A549 (cell line): ENCODE measurements at regions not wholly inside any gene's neighbourhood (a gene's known extent, or its start where the extent isn't known, plus 50 kb on each side); places are given as distances from the start of the nearest gene placed in this dataset.

Experiments
- ATAC-seq, 2 experiments: fragments of 200-7000 bp in 1 of 2; fragments of >200 bp in 1 of 2; cut with Nextera tagmentation in 1 of 2; cut with Tn5 transposase in 1 of 2; 3 replicates each; pipeline versions ENCODE4 v1.8.0 to v1.9.1; 2018 to 2020; ENCODE audit warnings: mild to moderate bottlenecking in 1 of 2, moderate library complexity in 1 of 2
- CTCF ChIA-PET: fragments of 300-600 bp; sonication (Branson Sonifier 250); formaldehyde crosslinking; extraction: SDS; loops from one replicate; lab custom pipeline; 2021; ENCODE audit warnings: antibody characterized with exemption, inconsistent platforms; lab: Yijun Ruan, JAX
- POLR2A ChIA-PET: fragments of 350-600 bp; formaldehyde crosslinking; extraction: SDS; loops from one replicate; lab custom pipeline; 2021; ENCODE audit warnings: antibody characterized with exemption, inconsistent platforms; lab: Yijun Ruan, JAX
- DNase-seq, 2 experiments: peaks; one replicate each; pipeline versions ENCODE4 v3.0.0 to v3.0.0-alpha.2; 2011 to 2016; ENCODE audit warnings: low read depth in 1 of 2, low spot score in 1 of 2
- FAIRE-seq: peaks from 2 replicates; lab custom pipeline; 2011; peaks lifted over from hg19 to GRCh38; lab: Jason Lieb, UNC
- H3K27ac ChIP-seq, 2 experiments: fragments of >200 bp; sonication (Bioruptor Twin); formaldehyde crosslinking; 3 replicates each; pipeline ENCODE4 v1.5.1; 2016 to 2017
- H3K4me1 ChIP-seq: fragments of >200 bp; sonication (Bioruptor Twin); formaldehyde crosslinking; 3 replicates; pipeline ENCODE4 v1.6.1; 2016
- H3K4me2 ChIP-seq: fragments of >200 bp; sonication (Bioruptor Twin); formaldehyde crosslinking; 3 replicates; pipeline ENCODE4 v1.6.1; 2016
- H3K4me3 ChIP-seq: fragments of >200 bp; sonication (Bioruptor Twin); formaldehyde crosslinking; 3 replicates; pipeline ENCODE4 v1.5.1; 2016
- H3K9me3 ChIP-seq: fragments of >200 bp; sonication (Bioruptor Twin); formaldehyde crosslinking; 3 replicates; pipeline ENCODE4 v1.6.1; 2016
- ATOH8 ChIP-seq: fragments of 250-450 bp; sonication (Bioruptor Pico); IDR thresholded peaks from 2 replicates; pipeline ENCODE4 v1.5.0; 2020; ENCODE audit warnings: low read depth, mild to moderate bottlenecking, moderate library complexity
- CBX2 ChIP-seq: fragments of 200-600 bp; sonication (generic); IDR thresholded peaks from 2 replicates; pipeline ENCODE4 v1.6.1; 2016; ENCODE audit warnings: low read depth, mild to moderate bottlenecking, borderline replicate concordance
- CBX8 ChIP-seq: fragments of 200-600 bp; sonication (generic); IDR thresholded peaks from 2 replicates; pipeline ENCODE4 v1.6.1; 2016
- E2F6 ChIP-seq: IDR thresholded peaks from 2 replicates; pipeline ENCODE4 v1.6.1; 2012; ENCODE audit warnings: low read depth, borderline replicate concordance
- EHF ChIP-seq: fragments of 250-450 bp; sonication (Bioruptor Pico); IDR thresholded peaks from 2 replicates; pipeline ENCODE4 v1.5.0; 2020; ENCODE audit warnings: mild to moderate bottlenecking
- EP300 ChIP-seq, 2 experiments: fragments of >200 bp; sonication (Bioruptor Twin); formaldehyde crosslinking; IDR thresholded peaks; 2 replicates in 1 of 2; 3 replicates in 1 of 2; pipeline ENCODE4 v1.6.1; 2016 to 2017
- HES2 ChIP-seq: fragments of >200 bp; sonication (Bioruptor Twin); formaldehyde crosslinking; IDR thresholded peaks from 2 replicates; pipeline ENCODE4 v1.6.1; 2016
- HOXB13 ChIP-seq: fragments of 250-450 bp; sonication (Bioruptor Pico); IDR thresholded peaks from 2 replicates; pipeline ENCODE4 v1.5.0; 2020; ENCODE audit warnings: low read depth, mild to moderate bottlenecking, moderate library complexity
- JUN ChIP-seq, 2 experiments: fragments of >200 bp; sonication (Bioruptor Twin); formaldehyde crosslinking; IDR thresholded peaks; 2 replicates in 1 of 2; 3 replicates in 1 of 2; pipeline ENCODE4 v1.6.1; 2016 to 2017
- JUNB ChIP-seq: fragments of >200 bp; sonication (Bioruptor Twin); formaldehyde crosslinking; IDR thresholded peaks from 2 replicates; pipeline ENCODE4 v1.6.1; 2016
- MAFK ChIP-seq: fragments of 450-650 bp; IDR thresholded peaks from 2 replicates; pipeline ENCODE4 v1.6.1; 2014; ENCODE audit not compliant: partially characterized antibody
- MYC ChIP-seq: IDR thresholded peaks from 2 replicates; pipeline ENCODE4 v1.6.1; 2012; ENCODE audit warnings: mild to moderate bottlenecking, inconsistent platforms, low read length, improper control_type of control experiment, borderline replicate concordance
- NPAS2 ChIP-seq: fragments of 250-450 bp; sonication (Bioruptor Pico); IDR thresholded peaks from 2 replicates; pipeline ENCODE4 v1.8.0; 2022; ENCODE audit warnings: mild to moderate bottlenecking, moderate library complexity, borderline replicate concordance
- PBX3 ChIP-seq: IDR thresholded peaks from 2 replicates; pipeline ENCODE4 v1.6.1; 2012
- PHF8 ChIP-seq: fragments of 200-600 bp; sonication (generic); IDR thresholded peaks from 2 replicates; pipeline ENCODE4 v1.6.1; 2016; ENCODE audit warnings: low read depth, mild to moderate bottlenecking, antibody characterized with exemption, moderate library complexity, borderline replicate concordance
- POLR2A ChIP-seq: IDR thresholded peaks from 2 replicates; pipeline ENCODE4 v1.6.1; 2012; ENCODE audit warnings: mild to moderate bottlenecking, low read length
- POLR2AphosphoS2 ChIP-seq: conservative IDR thresholded peaks from 2 replicates; pipeline ENCODE4 v1.6.1; 2012; ENCODE audit warnings: low read length, improper control_type of control experiment, inconsistent platforms
- RAD21 ChIP-seq, 2 experiments: fragments of >200 bp in 1 of 2; sonication (Bioruptor Twin) in 1 of 2; formaldehyde crosslinking in 1 of 2; IDR thresholded peaks in 1 of 2; conservative IDR thresholded peaks in 1 of 2; 2 replicates in 1 of 2; 3 replicates in 1 of 2; pipeline ENCODE4 v1.6.1; 2012 to 2018; ENCODE audit warnings: inconsistent platforms in 1 of 2
- RCOR1 ChIP-seq: fragments of 150-350 bp; IDR thresholded peaks from 2 replicates; pipeline ENCODE4 v1.6.1; 2014; ENCODE audit warnings: antibody characterized with exemption, low read length, low read depth
- REST ChIP-seq: fragments of 200-600 bp; sonication (generic); IDR thresholded peaks from 2 replicates; pipeline ENCODE4 v1.6.1; 2016; ENCODE audit warnings: antibody characterized with exemption, mild to moderate bottlenecking, moderate library complexity
- RFX5 ChIP-seq: fragments of 450-650 bp; IDR thresholded peaks from 2 replicates; pipeline ENCODE4 v1.7.1; 2014; ENCODE audit warnings: antibody characterized with exemption, mild to moderate bottlenecking, moderate library complexity
- SREBF2 ChIP-seq: fragments of 450-650 bp; IDR thresholded peaks from 2 replicates; pipeline ENCODE4 v1.6.1; 2014; ENCODE audit warnings: mild to moderate bottlenecking, moderate library complexity
- ZNF302 ChIP-seq: fragments of 250-450 bp; sonication (Bioruptor Pico); IDR thresholded peaks from 2 replicates; pipeline ENCODE4 v1.9.0; 2021; ENCODE audit warnings: inconsistent platforms, mild to moderate bottlenecking, moderate library complexity
- ZSCAN20 ChIP-seq: fragments of 250-450 bp; sonication (Bioruptor Pico); IDR thresholded peaks from 2 replicates; pipeline ENCODE4 v1.8.0; 2022; ENCODE audit warnings: mild to moderate bottlenecking, moderate library complexity
- WGBS: methylation state at CpG from one replicate; pipeline ENCODE4 v1.1.6; 2017; ENCODE audit errors: missing lambda C conversion rate; 5-methylcytosine and 5-hydroxymethylcytosine counted together

GRCh38 chr13:39148513-39148961 is 110.3 kb downstream of the NHLRC3 start:
- ChIA-PET CTCF (no interaction called here), POLR2A (no interaction called here)
- no peaks in the 10 kb centered on the region for H3K4me1 ChIP-seq
- 14% methylated on average over 5 of the region's 5 CpGs for WGBS
- no peak overlapping the region for H3K4me3 ChIP-seq
- H3K27ac ChIP-seq, result no peak overlapping the region
- no peak overlapping the region for H3K4me2 ChIP-seq
- DNase-seq, result no peak
- no peaks in the 10 kb centered on the region for H3K9me3 ChIP-seq
- ATAC-seq, result no peak
- FAIRE-seq, result no peak
- TF ChIP-seq CBX2 (no peak), POLR2AphosphoS2 (no peak), E2F6 (no peak), RCOR1 (no peak), HOXB13 (no peak), SREBF2 (no peak), ATOH8 (CRISPR knock-in tag) (no peak)

- Histone ChIP-seq H3K27ac (no peak overlapping the region), H3K4me2 (no peak overlapping the region), H3K4me1 (no peaks in the 10 kb centered on the region), H3K9me3 (no peaks in the 10 kb centered on the region), H3K4me3 (no peak overlapping the region)
- WGBS, result 7% methylated on average over 5 of the region's 5 CpGs
- DNase-seq (no peak), FAIRE-seq (no peak), ATAC-seq (no peak)
- CTCF ChIA-PET, result interaction anchor here (1.5 to 1.8 kb wide), 2 partner anchors 463 to 466 kb away, joined by 3 to 5 read pairs; no protein-coding TSS in a partner anchor
- POLR2A ChIA-PET, result no interaction called here
- TF ChIP-seq RFX5, result no peak
- TF ChIP-seq PHF8, result no peak
- no peak for TF ChIP-seq SREBF2
Observed at GRCh38 chr13:39149896-39150295, 111.6 kb downstream of the NHLRC3 start.

- H3K4me3 ChIP-seq, result no peak overlapping the region
- FAIRE-seq, result no peak
- TF ChIP-seq JUNB, result no peak
- TF ChIP-seq CBX8, result no peak
- no peak for TF ChIP-seq POLR2A
- TF ChIP-seq EP300 (IDR thresholded peaks at IDR 0.05), result no peak
- no peak for TF ChIP-seq MAFK
- no peak for TF ChIP-seq RAD21 (conservative IDR thresholded peaks at IDR 0.05 in 1 of 2, IDR thresholded peaks at IDR 0.05 in 1 of 2)
- TF ChIP-seq REST, result no peak
- TF ChIP-seq RCOR1, result no peak
- no peak for TF ChIP-seq NPAS2 (CRISPR knock-in tag)
- no peak for TF ChIP-seq MYC
- TF ChIP-seq JUN (IDR thresholded peaks at IDR 0.05), result no peak
- no peak for TF ChIP-seq ZSCAN20 (CRISPR knock-in tag)
- no peak for TF ChIP-seq PBX3
- TF ChIP-seq ZNF302 (CRISPR knock-in tag), result no peak
- no peak for TF ChIP-seq EHF (CRISPR knock-in tag)
- TF ChIP-seq HES2, result no peak
- TF ChIP-seq, all 56 proteins: peak for 0
- ChIA-PET CTCF (interaction anchor here (0.6 to 1.1 kb wide), 3 partner anchors 9 to 1661 kb away, joined by 3 read pairs; no protein-coding TSS in a partner anchor), POLR2A (no interaction called here)
- Histone ChIP-seq H3K27ac (no peak overlapping the region), H3K4me1 (no peaks in the 10 kb centered on the region), H3K9me3 (no peaks in the 10 kb centered on the region), H3K4me2 (no peak overlapping the region)
- DNase-seq, result no peak
- ATAC-seq, result no peak
Observed at GRCh38 chr13:39154041-39154440, 115.8 kb downstream of the NHLRC3 start.
